Activated CD4-positive, alpha-beta T cell treated with anti-CD3 and anti-CD28 coated beads, Interleukin-2, amount 10 ng/mL, durations not matched to agents 7 days and 5 days (primary cell): ENCODE measurements at regions not wholly inside any gene's neighbourhood (a gene's known extent, or its start where the extent isn't known, plus 50 kb on each side); places are given as distances from the start of the nearest gene placed in this dataset.
A peak's percentile ranks its signal among the peaks of the same experiment; 100 is the strongest.
"Not testable (repeated sequence)": the region's sequence is repeated elsewhere in the genome, so short reads cannot be mapped to it uniquely, and the experiment has no call there.

Source experiments
- CTCF ChIA-PET: fragments of 350-600 bp; sonication (Branson Sonifier 250); formaldehyde crosslinking; loops from one replicate; lab custom pipeline; 2021; ENCODE audit warnings: antibody characterized with exemption; lab: Charles Lee
- POLR2A ChIA-PET: fragments of 350-600 bp; sonication (Branson Sonifier 250); formaldehyde crosslinking; loops from one replicate; lab custom pipeline; 2021; ENCODE audit warnings: antibody characterized with exemption; lab: Charles Lee
- DNase-seq: peaks from one replicate; pipeline ENCODE4 v3.0.0-alpha.2; 2020
- H3K27ac Mint-ChIP-seq: one replicate; pipeline ENCODE4 v1.8.0; 2021; ENCODE audit warnings: mild to moderate bottlenecking, moderate library complexity, mixed read lengths
- H3K27me3 Mint-ChIP-seq: one replicate; pipeline ENCODE4 v1.8.0; 2021; ENCODE audit warnings: mixed read lengths
- H3K36me3 Mint-ChIP-seq: one replicate; pipeline ENCODE4 v1.8.0; 2021; ENCODE audit warnings: low read depth, mixed read lengths
- H3K4me1 Mint-ChIP-seq: one replicate; pipeline ENCODE4 v1.8.0; 2021; ENCODE audit warnings: mixed read lengths
- H3K4me3 Mint-ChIP-seq: one replicate; pipeline ENCODE4 v1.8.0; 2021; ENCODE audit warnings: mild to moderate bottlenecking, moderate library complexity, mixed read lengths
- H3K9me3 Mint-ChIP-seq: one replicate; pipeline ENCODE4 v1.8.0; 2021; ENCODE audit warnings: mixed read lengths

DNA sequence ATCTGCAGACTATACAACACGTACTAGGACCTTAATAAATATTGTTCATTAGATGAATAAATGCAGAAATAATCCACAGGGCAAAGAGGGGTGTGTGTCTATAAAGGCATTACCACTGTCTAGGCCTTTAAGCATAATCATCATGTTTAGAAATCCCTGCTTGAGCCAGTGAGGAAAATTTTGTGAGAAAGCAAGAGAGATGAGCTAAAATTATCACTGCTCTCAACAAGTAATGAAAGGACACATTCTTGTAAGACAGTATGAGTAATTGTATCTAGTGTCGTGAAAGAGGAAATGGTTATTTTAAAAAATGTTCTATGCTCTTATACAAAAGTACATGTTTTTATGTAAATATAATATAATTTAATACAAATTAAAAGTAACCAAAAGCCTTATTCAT is 1699.4 kb downstream of the PCDH9 start:
- CTCF ChIA-PET, result no interaction called here
- no peak overlapping the region for H3K27ac Mint-ChIP-seq

DNA sequence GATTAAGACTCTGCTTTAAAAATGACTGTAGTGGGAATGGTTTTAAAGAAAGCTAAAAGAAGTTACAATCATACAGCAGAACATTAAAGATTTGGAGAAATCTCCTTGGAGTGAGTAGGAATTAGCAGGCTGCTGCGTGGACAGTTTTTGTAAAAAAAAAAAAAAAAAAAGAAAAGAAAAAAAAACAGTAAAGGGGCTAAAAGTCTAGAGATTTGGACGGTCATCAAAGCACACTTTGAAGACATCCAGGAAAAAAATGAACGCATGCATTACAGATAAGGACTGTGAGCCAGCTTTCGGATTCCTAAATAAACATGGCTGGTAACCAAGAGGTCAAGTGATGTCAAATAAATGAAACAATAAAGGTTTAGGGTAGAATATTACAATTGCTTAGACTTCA is 1700.6 kb downstream of the PCDH9 start:
- H3K27me3 Mint-ChIP-seq, result no peaks in the 10 kb centered on the region
- no peak for DNase-seq
- POLR2A ChIA-PET, result no interaction called here
- CTCF ChIA-PET, result no interaction called here
- no peaks in the 10 kb centered on the region for H3K36me3 Mint-ChIP-seq
- H3K27ac Mint-ChIP-seq, result no peak overlapping the region
- no peak overlapping the region for H3K4me3 Mint-ChIP-seq
- H3K9me3 Mint-ChIP-seq, result peaks cover 10% of the 10 kb centered on the region
- no peaks in the 10 kb centered on the region for H3K4me1 Mint-ChIP-seq

More for the DNA sequence above, 1699.4 kb downstream of the PCDH9 start:
- H3K36me3 Mint-ChIP-seq, result no peaks in the 10 kb centered on the region
- H3K27me3 Mint-ChIP-seq, result no peaks in the 10 kb centered on the region
- POLR2A ChIA-PET, result no interaction called here
- DNase-seq, result no peak
- H3K9me3 Mint-ChIP-seq, result peaks cover 10% of the 10 kb centered on the region
- H3K4me3 Mint-ChIP-seq, result no peak overlapping the region
- no peaks in the 10 kb centered on the region for H3K4me1 Mint-ChIP-seq

DNA sequence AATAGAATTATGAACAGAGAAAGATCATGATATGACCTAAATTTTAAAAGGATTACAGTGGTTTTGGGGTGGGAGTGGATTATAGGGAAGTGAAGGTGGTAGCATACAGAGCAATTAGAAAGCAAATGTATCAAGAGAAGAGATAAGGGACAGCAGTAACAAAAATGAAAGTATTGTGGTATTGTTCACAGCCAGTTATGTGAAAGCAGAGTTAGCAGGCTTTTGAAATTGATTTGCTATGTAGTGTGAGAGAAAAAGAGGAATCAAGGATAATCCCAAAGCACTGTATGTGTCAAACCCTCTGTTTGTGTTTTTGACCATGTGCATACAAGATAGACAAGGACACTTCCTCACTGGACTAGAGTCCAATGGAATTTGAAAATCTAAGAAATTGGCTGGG is 1721.4 kb downstream of the PCDH9 start:
- Mint-ChIP-seq H3K27ac (no peak overlapping the region), H3K36me3 (no peaks in the 10 kb centered on the region), H3K4me3 (no peak overlapping the region), H3K27me3 (no peaks in the 10 kb centered on the region), H3K9me3 (no peaks in the 10 kb centered on the region), H3K4me1 (no peaks in the 10 kb centered on the region)
- no peak for DNase-seq
- POLR2A ChIA-PET, result no interaction called here
- CTCF ChIA-PET, result no interaction called here

DNA sequence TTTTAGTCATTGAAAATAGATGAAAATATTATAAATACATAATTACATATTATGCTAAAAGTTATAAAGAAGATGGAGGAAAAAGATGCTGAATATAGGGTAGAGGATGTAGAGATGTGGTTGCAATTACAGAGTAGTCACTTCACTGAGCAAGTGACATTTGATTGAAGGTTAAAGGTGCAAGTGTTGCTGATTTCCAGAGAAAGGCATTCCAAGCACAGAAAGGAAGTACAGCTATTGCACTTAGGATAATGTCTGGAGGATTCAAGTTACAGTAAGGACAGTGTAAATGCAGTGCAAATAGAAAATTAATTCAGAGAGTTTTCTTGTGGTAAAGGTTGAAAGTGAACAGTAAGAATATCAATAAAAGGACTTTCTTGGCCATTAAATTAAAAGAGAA is 1721.8 kb downstream of the PCDH9 start:
- Mint-ChIP-seq H3K36me3 (no peaks in the 10 kb centered on the region), H3K27me3 (no peaks in the 10 kb centered on the region), H3K9me3 (no peaks in the 10 kb centered on the region), H3K4me3 (no peak overlapping the region), H3K4me1 (no peaks in the 10 kb centered on the region), H3K27ac (no peak overlapping the region)
- no peak for DNase-seq
- ChIA-PET POLR2A (no interaction called here), CTCF (no interaction called here)

DNA sequence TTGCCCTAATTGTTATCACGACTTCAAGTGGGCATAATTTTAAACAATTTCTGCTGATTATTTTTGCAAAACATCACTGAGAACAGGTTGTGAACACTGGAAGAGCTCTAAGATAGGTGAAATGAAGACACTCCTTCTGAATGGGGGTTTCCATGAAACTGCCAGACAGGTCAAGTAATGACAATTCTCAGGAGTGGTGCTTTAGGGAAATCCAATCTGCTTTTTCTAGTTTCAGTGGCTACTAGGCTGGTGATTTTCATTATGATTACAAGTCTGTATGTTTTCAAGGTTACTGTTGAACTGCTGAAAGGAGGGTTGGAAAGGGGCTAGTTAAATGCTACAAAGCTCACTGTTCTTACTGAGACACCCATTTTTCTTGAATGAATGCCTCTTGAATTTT is 1724.2 kb downstream of the PCDH9 start:
- Mint-ChIP-seq H3K4me3 (no peak overlapping the region), H3K4me1 (no peaks in the 10 kb centered on the region), H3K27ac (no peak overlapping the region), H3K36me3 (no peaks in the 10 kb centered on the region), H3K9me3 (no peaks in the 10 kb centered on the region), H3K27me3 (no peaks in the 10 kb centered on the region)
- ChIA-PET POLR2A (no interaction called here), CTCF (no interaction called here)
- DNase-seq, result no peak

DNA sequence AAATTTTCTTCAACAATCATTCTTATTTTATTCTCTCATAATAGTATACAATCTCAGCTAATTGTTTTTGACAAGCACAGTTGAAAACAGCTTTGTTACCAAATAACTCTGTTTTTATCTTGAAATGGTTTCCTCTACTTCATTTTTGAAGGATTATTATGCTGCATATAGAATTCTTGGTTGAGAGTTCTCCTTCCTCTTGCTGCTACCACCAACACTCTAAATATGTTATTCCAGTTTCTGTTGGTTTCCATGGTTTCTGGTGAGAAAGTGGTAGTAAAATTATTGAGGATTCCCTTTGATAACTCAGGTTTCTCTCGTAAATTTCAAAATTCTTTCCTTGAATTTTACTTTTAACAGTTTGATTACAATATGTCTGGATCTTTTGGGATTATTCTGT is 1725.9 kb downstream of the PCDH9 start:
- Mint-ChIP-seq H3K4me1 (no peaks in the 10 kb centered on the region), H3K4me3 (no peak overlapping the region), H3K27me3 (no peaks in the 10 kb centered on the region), H3K27ac (no peak overlapping the region), H3K9me3 (no peaks in the 10 kb centered on the region), H3K36me3 (no peaks in the 10 kb centered on the region)
- DNase-seq, result no peak
- POLR2A ChIA-PET, result no interaction called here
- CTCF ChIA-PET, result no interaction called here

DNA sequence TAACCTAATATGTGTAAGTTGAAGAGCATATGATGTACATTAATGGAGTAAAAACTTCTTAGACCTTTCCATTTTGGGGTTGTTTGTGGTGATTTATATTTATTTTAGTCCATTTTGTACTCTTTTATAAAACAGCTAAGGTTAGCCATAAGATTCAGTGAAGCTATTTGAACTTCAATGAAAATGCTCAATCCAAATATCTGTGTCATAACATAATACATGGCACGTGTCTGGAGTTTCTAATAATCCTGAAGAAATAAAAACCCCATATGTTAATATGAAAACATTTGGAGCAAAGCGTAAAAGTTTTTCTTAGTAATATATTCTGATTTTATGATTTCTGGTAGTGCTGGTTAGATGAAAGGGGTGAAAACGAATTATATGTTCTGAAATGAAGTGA is 1729.7 kb downstream of the PCDH9 start:
- Mint-ChIP-seq H3K9me3 (no peaks in the 10 kb centered on the region), H3K27me3 (no peaks in the 10 kb centered on the region), H3K4me3 (no peak overlapping the region), H3K36me3 (no peaks in the 10 kb centered on the region), H3K27ac (no peak overlapping the region), H3K4me1 (no peaks in the 10 kb centered on the region)
- POLR2A ChIA-PET, result no interaction called here
- CTCF ChIA-PET, result no interaction called here
- DNase-seq, result no peak

DNA sequence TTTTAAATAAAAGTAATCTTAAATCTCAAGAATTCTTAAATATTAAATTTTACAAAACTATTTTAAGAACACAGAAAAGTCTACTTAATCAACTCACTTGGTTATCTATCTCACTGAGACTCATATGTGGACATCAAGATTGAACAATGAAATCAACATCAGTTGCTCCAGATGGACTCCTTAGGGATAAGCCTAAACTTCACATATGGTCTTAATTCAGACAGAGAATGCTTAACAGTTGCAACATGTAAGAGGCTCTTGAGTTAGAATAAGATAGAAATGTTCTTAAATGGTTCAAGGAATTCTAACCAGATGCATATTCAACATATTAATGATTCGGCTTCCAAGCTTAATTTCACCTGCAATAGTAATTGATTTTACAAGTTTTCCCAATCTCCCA is 1730.9 kb downstream of the PCDH9 start:
- DNase-seq, result no peak
- Mint-ChIP-seq H3K9me3 (no peaks in the 10 kb centered on the region), H3K4me3 (no peak overlapping the region), H3K27ac (no peak overlapping the region), H3K4me1 (no peaks in the 10 kb centered on the region), H3K27me3 (no peaks in the 10 kb centered on the region), H3K36me3 (no peaks in the 10 kb centered on the region)
- POLR2A ChIA-PET, result no interaction called here
- CTCF ChIA-PET, result no interaction called here

DNA sequence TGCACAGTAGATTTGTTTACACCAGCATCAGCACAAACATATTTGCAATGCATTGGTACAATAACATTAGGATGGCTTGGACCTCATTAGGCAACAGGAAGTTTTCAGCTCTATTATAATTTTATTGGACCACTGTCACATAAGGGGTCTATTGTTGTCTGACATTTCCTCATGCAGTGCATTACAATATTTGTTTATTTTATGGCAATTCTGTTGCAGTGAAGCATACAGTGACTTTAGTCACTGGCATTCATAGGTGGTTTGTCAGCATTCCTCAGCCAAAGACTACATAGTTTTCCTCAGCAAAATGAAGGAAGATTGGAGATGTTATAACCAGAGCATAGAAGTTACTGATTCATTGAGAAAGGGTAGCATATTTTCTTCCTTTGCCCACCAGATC is 1732.9 kb downstream of the PCDH9 start:
- ChIA-PET POLR2A (no interaction called here), CTCF (no interaction called here)
- Mint-ChIP-seq H3K4me3 (no peak overlapping the region), H3K27ac (peak overlapping the region; percentile 58), H3K36me3 (no peaks in the 10 kb centered on the region), H3K9me3 (peaks cover 2% of the 10 kb centered on the region), H3K4me1 (no peaks in the 10 kb centered on the region), H3K27me3 (no peaks in the 10 kb centered on the region)
- DNase-seq, result no peak

DNA sequence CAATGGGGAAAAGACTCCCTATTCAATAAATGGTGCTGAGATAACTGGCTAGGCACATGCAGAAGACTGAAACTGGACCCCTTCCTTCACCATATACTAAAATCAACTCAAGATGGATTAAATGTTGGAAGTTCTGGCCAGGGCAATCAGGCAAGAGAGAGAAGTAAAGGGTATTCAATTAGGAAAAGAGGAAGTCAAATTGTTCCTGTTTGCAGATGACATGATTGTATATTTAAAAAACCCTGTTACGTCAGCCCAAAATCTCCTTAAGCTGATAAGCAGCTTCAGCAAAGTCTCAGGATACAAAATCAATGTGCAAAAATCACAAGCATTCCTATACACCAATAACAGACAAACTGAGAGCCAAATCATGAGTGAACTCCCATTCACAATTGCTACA is 1739.4 kb downstream of the PCDH9 start:
- not testable (repeated sequence) for H3K27ac Mint-ChIP-seq

DNA sequence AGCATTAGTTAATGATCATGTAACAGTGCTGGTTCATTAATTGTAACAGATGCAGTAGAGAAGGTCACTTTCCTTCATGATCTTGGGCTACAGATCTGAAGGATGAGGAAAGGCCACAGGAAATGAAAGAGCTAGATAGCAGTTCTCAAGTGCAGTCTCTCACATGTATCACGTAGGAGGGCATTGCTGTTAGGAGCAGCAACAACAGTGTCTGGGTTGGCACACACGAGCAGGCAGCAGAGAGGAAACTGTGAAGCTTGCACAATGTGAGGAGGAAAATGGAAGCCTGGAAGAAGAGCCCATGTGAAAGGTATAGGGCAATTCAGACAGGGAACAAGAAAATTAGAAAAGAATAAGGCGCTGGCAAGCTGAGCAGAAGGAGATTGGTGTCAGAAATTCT is 1741.5 kb downstream of the PCDH9 start:
- H3K27ac Mint-ChIP-seq, result no peak overlapping the region
- H3K9me3 Mint-ChIP-seq, result peaks cover 14% of the 10 kb centered on the region
- no peaks in the 10 kb centered on the region for H3K36me3 Mint-ChIP-seq
- no peaks in the 10 kb centered on the region for H3K27me3 Mint-ChIP-seq
- CTCF ChIA-PET, result no interaction called here
- POLR2A ChIA-PET, result no interaction called here
- no peak overlapping the region for H3K4me3 Mint-ChIP-seq
- no peak for DNase-seq
- no peaks in the 10 kb centered on the region for H3K4me1 Mint-ChIP-seq

More for the DNA sequence above, 1739.4 kb downstream of the PCDH9 start:
- H3K4me1 Mint-ChIP-seq, DNase-seq, POLR2A ChIA-PET, H3K27me3 Mint-ChIP-seq, H3K4me3 Mint-ChIP-seq, CTCF ChIA-PET, H3K36me3 Mint-ChIP-seq: not testable (repeated sequence)
- peaks cover 11% of the 10 kb centered on the region for H3K9me3 Mint-ChIP-seq

DNA sequence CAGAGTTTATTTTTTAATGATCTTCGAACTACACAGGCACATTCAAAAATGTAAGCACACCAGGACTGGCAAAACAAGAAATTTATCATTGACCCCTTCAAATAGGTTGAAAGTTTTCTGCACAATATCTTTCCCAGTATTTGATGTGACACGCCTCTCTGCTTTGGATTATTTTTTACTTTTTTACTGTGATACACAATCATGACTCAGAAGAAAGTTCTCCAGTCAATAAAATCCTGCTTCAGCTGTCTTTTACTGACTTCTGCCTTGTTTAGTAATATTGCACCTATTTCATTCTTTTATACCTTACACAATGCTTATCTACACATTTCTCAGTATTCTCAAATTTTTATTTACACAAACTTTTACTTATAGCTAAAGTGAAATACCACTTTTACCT is 1750.4 kb downstream of the PCDH9 start:
- Mint-ChIP-seq H3K36me3 (no peaks in the 10 kb centered on the region), H3K4me3 (no peak overlapping the region), H3K27ac (no peak overlapping the region), H3K9me3 (peaks cover 4% of the 10 kb centered on the region), H3K4me1 (no peaks in the 10 kb centered on the region), H3K27me3 (no peaks in the 10 kb centered on the region)
- no peak for DNase-seq
- CTCF ChIA-PET, result no interaction called here
- POLR2A ChIA-PET, result no interaction called here

DNA sequence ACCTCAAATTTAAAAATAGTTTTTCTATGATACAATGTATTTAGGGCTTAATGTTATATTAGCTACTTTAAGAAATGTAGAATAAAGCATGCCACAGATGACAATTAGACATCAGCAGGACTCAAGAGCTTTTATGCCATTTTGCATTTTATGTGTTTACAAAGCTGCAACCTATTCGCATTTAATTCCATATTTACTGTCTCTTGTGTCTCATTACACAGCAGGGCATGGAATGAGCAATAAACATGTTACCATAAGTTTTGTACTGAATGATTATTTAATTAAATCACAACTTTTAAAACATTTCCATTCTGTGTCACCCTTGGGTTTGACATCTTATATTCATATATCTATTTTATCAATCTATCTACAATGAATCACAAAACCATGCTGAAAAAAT is 1756.9 kb downstream of the PCDH9 start:
- no peaks in the 10 kb centered on the region for H3K9me3 Mint-ChIP-seq

DNA sequence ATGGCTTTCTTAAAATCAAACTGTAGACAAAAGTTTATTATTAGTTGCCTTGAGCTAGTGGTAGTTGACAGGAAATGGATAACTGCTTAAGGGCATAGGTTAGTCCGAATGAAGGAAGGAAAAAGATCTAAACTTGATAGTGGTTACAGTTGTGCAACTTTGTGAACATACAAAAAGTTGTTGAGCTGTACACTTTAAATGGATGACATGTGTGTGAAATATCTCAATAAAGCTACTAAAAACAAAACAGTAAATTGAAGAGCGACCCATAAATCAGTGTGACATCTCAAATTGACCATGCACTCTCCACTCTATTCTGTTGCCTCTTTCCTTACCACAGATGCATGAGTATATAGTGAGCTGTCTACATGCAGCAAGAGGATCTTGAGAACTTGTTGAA is 1757.8 kb downstream of the PCDH9 start:
- DNase-seq, result no peak
- no peaks in the 10 kb centered on the region for H3K4me1 Mint-ChIP-seq
- ChIA-PET POLR2A (no interaction called here), CTCF (no interaction called here)
- H3K27me3 Mint-ChIP-seq, result no peaks in the 10 kb centered on the region
- H3K36me3 Mint-ChIP-seq, result no peaks in the 10 kb centered on the region
- no peaks in the 10 kb centered on the region for H3K9me3 Mint-ChIP-seq
- no peak overlapping the region for H3K27ac Mint-ChIP-seq
- H3K4me3 Mint-ChIP-seq, result no peak overlapping the region

More for the DNA sequence above, 1756.9 kb downstream of the PCDH9 start:
- no peaks in the 10 kb centered on the region for H3K27me3 Mint-ChIP-seq
- ChIA-PET CTCF (no interaction called here), POLR2A (no interaction called here)
- no peak for DNase-seq
- H3K27ac Mint-ChIP-seq, result no peak overlapping the region
- H3K4me1 Mint-ChIP-seq, result no peaks in the 10 kb centered on the region
- no peak overlapping the region for H3K4me3 Mint-ChIP-seq
- H3K36me3 Mint-ChIP-seq, result no peaks in the 10 kb centered on the region
